Chondrocyte (in vitro differentiated cells): ENCODE measurements at regions not wholly inside any gene's neighbourhood (a gene's known extent, or its start where the extent isn't known, plus 50 kb on each side); places are given as distances from the start of the nearest gene placed in this dataset.
A peak's percentile ranks its signal among the peaks of the same experiment; 100 is the strongest.

Experiments
- DNase-seq: peaks from one replicate; pipeline ENCODE4 v3.0.0; 2021; ENCODE audit warnings: mixed read lengths, low spot score
- H3K27ac Mint-ChIP-seq: one replicate; pipeline ENCODE4 v1.8.0; 2021; ENCODE audit warnings: mild to moderate bottlenecking, moderate library complexity, mixed read lengths; ENCODE audit not compliant: unreplicated experiment
- H3K27me3 Mint-ChIP-seq: 2 replicates; pipeline ENCODE4 v1.8.0; 2021; ENCODE audit warnings: low read depth, mixed read lengths
- H3K36me3 Mint-ChIP-seq: 2 replicates; pipeline ENCODE4 v1.8.0; 2021; ENCODE audit warnings: low read depth, mixed read lengths
- H3K4me1 Mint-ChIP-seq: 2 replicates; pipeline ENCODE4 v1.8.0; 2021; ENCODE audit warnings: low read depth, mild to moderate bottlenecking, mixed read lengths
- H3K4me3 Mint-ChIP-seq: one replicate; pipeline ENCODE4 v1.8.0; 2021; ENCODE audit warnings: mild to moderate bottlenecking, moderate library complexity, mixed read lengths; ENCODE audit not compliant: unreplicated experiment
- H3K9me3 Mint-ChIP-seq: 2 replicates; pipeline ENCODE4 v1.8.0; 2021; ENCODE audit warnings: low read depth, mixed read lengths
- CTCF ChIP-seq: fragments of 200-600 bp; sonication (generic); IDR thresholded peaks from 2 replicates; pipeline ENCODE4 v1.5.0; 2021; ENCODE audit warnings: antibody characterized with exemption, mild to moderate bottlenecking, moderate library complexity

GRCh38 chr7:67512481-67512880 is 515.8 kb downstream of the TYW1 start:
- H3K4me1 Mint-ChIP-seq, result no peaks in the 10 kb centered on the region
- no peak for DNase-seq
- no peak for TF ChIP-seq CTCF
- peaks cover 3% of the 10 kb centered on the region for H3K9me3 Mint-ChIP-seq
- no peak overlapping the region for H3K27ac Mint-ChIP-seq
- no peak overlapping the region for H3K4me3 Mint-ChIP-seq
- peaks cover 6% of the 10 kb centered on the region for H3K27me3 Mint-ChIP-seq
- H3K36me3 Mint-ChIP-seq, result no peaks in the 10 kb centered on the region

- Mint-ChIP-seq H3K36me3 (no peaks in the 10 kb centered on the region), H3K4me3 (no peak overlapping the region), H3K4me1 (peaks cover 7% of the 10 kb centered on the region), H3K27me3 (no peaks in the 10 kb centered on the region), H3K27ac (no peak overlapping the region), H3K9me3 (peaks cover 6% of the 10 kb centered on the region)
- TF ChIP-seq CTCF, result no peak
- peak; percentile 36 for DNase-seq
Measured at GRCh38 chr7:67518580-67518979, 521.9 kb downstream of the TYW1 start.

- Mint-ChIP-seq H3K27ac (no peak overlapping the region), H3K4me3 (no peak overlapping the region), H3K4me1 (peaks cover 7% of the 10 kb centered on the region), H3K9me3 (peaks cover 6% of the 10 kb centered on the region), H3K36me3 (no peaks in the 10 kb centered on the region), H3K27me3 (no peaks in the 10 kb centered on the region)
- no peak for TF ChIP-seq CTCF
- DNase-seq, result no peak
Measured at GRCh38 chr7:67519171-67519570, 522.5 kb downstream of the TYW1 start.

GRCh38 chr7:67522504-67522903 is 525.9 kb downstream of the TYW1 start:
- peaks cover 7% of the 10 kb centered on the region for H3K4me1 Mint-ChIP-seq
- no peak overlapping the region for H3K4me3 Mint-ChIP-seq
- no peaks in the 10 kb centered on the region for H3K36me3 Mint-ChIP-seq
- DNase-seq, result no peak
- no peak for TF ChIP-seq CTCF
- H3K27ac Mint-ChIP-seq, result no peak overlapping the region
- H3K27me3 Mint-ChIP-seq, result no peaks in the 10 kb centered on the region
- peaks cover 6% of the 10 kb centered on the region for H3K9me3 Mint-ChIP-seq

GRCh38 chr7:67523713-67524112 is 527.1 kb downstream of the TYW1 start:
- Mint-ChIP-seq H3K27ac (no peak overlapping the region), H3K27me3 (peaks cover 1% of the 10 kb centered on the region), H3K36me3 (no peaks in the 10 kb centered on the region), H3K4me3 (no peak overlapping the region), H3K9me3 (peaks cover 6% of the 10 kb centered on the region), H3K4me1 (peaks cover 2% of the 10 kb centered on the region)
- no peak for DNase-seq
- no peak for TF ChIP-seq CTCF
